ENCODE measurements at regions not wholly inside any gene's neighbourhood (a gene's known extent, or its start where the extent isn't known, plus 50 kb on each side); places are given as distances from the start of the nearest gene placed in this dataset.

- no peaks in the 10 kb centered on the region for H3K4me1 ChIP-seq
- no peak overlapping the region for H2AFZ ChIP-seq
- no peaks in the 10 kb centered on the region for H3K36me3 ChIP-seq (ENCODE audit: control insufficient read depth, insufficient read depth, low read length)
- H3K27ac ChIP-seq, result no peak overlapping the region
- no peaks in the 10 kb centered on the region for H3K27me3 ChIP-seq (ENCODE audit: control insufficient read depth, insufficient read depth, low read length)
- no peak for TF ChIP-seq CTCF (IDR thresholded peaks at IDR 0.05)
- no peaks in the 10 kb centered on the region for H3K79me2 ChIP-seq
- H3K9ac ChIP-seq, result no peak overlapping the region
- H3K9me3 ChIP-seq (ENCODE audit: control insufficient read depth, low read length), result no peaks in the 10 kb centered on the region
- H3K4me2 ChIP-seq (ENCODE audit: low read length), result no peak overlapping the region
- no peak overlapping the region for H3K4me3 ChIP-seq (ENCODE audit: low read depth, low read length)
Observed at GRCh38 chr10:35752469-35753461, 110.7 kb upstream of the FZD8 start.

- H2AFZ ChIP-seq, result no peak overlapping the region
- TF ChIP-seq CTCF (IDR thresholded peaks at IDR 0.05), result no peak
- H3K79me2 ChIP-seq, result no peaks in the 10 kb centered on the region
- H3K27ac ChIP-seq, result no peak overlapping the region
- H3K9me3 ChIP-seq (ENCODE audit: control insufficient read depth, low read length), result no peaks in the 10 kb centered on the region
- H3K4me1 ChIP-seq, result no peaks in the 10 kb centered on the region
- H3K4me2 ChIP-seq (ENCODE audit: low read length), result no peak overlapping the region
- H3K36me3 ChIP-seq (ENCODE audit: control insufficient read depth, insufficient read depth, low read length), result no peaks in the 10 kb centered on the region
- H3K4me3 ChIP-seq (ENCODE audit: low read depth, low read length), result no peak overlapping the region
- no peaks in the 10 kb centered on the region for H3K27me3 ChIP-seq (ENCODE audit: control insufficient read depth, insufficient read depth, low read length)
- H3K9ac ChIP-seq, result no peak overlapping the region
Observed at GRCh38 chr10:35751347-35751746, 109.3 kb upstream of the FZD8 start.

GRCh38 chr10:35749230-35749629 lies 107.1 kb upstream of the FZD8 start:
- Histone ChIP-seq H3K27ac (no peak overlapping the region), H2AFZ (no peak overlapping the region), H3K4me2 (ENCODE audit: low read length) (no peak overlapping the region), H3K36me3 (ENCODE audit: control insufficient read depth, insufficient read depth, low read length) (no peaks in the 10 kb centered on the region), H3K9ac (no peak overlapping the region), H3K9me3 (ENCODE audit: control insufficient read depth, low read length) (no peaks in the 10 kb centered on the region), H3K27me3 (ENCODE audit: control insufficient read depth, insufficient read depth, low read length) (no peaks in the 10 kb centered on the region), H3K4me1 (no peaks in the 10 kb centered on the region), H3K79me2 (no peaks in the 10 kb centered on the region), H3K4me3 (ENCODE audit: low read depth, low read length) (no peak overlapping the region)
- TF ChIP-seq CTCF (IDR thresholded peaks at IDR 0.05), result no peak

- no peak for TF ChIP-seq CTCF (IDR thresholded peaks at IDR 0.05)
- H3K27me3 ChIP-seq (ENCODE audit: control insufficient read depth, insufficient read depth, low read length), result no peaks in the 10 kb centered on the region
- H3K27ac ChIP-seq, result no peak overlapping the region
- H3K4me1 ChIP-seq, result no peaks in the 10 kb centered on the region
- no peaks in the 10 kb centered on the region for H3K79me2 ChIP-seq
- no peak overlapping the region for H3K4me2 ChIP-seq (ENCODE audit: low read length)
- H3K9ac ChIP-seq, result no peak overlapping the region
- H3K9me3 ChIP-seq (ENCODE audit: control insufficient read depth, low read length), result no peaks in the 10 kb centered on the region
- H2AFZ ChIP-seq, result no peak overlapping the region
- H3K4me3 ChIP-seq (ENCODE audit: low read depth, low read length), result no peak overlapping the region
- H3K36me3 ChIP-seq (ENCODE audit: control insufficient read depth, insufficient read depth, low read length), result no peaks in the 10 kb centered on the region
Observed at GRCh38 chr10:35745617-35746403, 103.7 kb upstream of the FZD8 start.

All from parathyroid adenoma (tissue), 2 donors.